ENCODE measurements at regions not wholly inside any gene's neighbourhood (a gene's known extent, or its start where the extent isn't known, plus 50 kb on each side); places are given as distances from the start of the nearest gene placed in this dataset.

DNA sequence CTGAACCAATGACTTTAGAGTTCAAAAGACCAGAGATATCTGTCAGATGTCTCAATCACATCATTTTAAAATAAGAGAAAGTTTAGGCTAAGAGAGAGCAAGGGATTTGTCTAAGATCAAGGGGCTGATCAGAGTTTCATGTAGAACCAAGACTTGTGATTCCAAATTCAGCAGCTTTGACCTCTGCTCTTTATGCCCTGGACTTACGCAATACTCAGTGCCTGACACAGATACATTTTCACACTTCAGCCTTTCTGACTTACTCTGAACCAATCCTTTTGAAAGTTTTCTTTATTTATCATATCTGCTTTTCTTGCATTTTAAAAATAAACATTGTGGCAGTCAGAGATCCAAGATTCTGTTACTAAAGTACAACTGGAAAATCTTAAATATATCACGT is 428.0 kb downstream of the PLPP3 start:
- DNase-seq (ENCODE audit: low spot score) = no peak

DNA sequence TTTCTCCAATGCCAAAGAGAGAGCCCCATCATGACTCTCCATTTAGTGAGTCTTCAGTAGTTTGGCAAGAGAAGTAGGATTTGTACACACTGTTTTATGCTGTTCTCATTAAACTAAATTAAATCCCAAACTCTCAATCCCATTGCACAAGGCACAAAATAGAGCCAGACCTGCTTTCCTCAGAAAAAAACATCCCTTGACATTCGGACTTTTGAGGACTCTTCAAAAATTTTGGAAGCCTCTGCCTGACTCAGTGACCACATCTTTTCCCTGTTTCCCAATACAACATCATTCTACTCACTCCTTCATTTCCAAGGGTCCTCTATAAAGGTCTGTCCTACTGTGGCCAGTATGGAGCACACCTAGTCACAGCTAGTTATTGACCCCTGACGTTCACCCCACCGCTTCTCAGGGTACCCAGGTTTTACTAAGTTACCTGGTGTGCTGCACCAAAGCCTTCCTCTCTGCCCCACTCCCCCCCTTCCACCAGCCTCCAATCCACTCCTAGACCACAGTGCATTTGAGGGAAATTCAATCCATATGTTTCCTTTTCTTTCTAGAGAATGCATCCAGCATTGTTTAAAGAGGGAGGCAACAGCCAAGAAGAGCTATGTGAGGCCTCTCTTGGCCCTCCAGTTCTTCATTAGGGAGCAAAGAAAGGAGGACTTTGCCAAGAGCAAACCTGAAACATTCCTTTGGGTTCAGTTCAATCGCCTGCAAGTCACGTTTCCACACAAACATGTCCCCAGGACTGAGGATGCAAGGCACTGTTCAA is 428.7 kb downstream of the PLPP3 start:
- DNase-seq (ENCODE audit: low spot score) = no peak

DNA sequence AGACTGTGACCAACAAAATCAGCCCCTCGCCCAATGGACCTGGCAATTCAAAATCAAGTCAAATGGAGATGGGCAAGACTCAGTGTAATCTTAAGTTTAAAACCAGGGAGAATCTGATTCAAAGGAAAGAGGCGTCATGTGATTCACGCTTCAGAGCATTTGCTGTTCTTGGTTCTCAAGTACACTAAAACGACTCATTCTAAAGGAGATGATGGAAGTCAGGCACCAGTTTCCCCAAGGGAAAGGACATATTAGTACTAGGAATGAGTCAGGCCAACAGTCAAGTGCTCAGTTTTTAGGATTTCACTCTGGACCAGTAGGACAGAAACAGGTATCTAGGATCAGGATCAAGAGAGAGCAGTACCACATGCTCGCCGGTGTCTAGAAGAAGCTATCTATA is 429.6 kb downstream of the PLPP3 start:
- DNase-seq (ENCODE audit: low spot score) = no peak

DNA sequence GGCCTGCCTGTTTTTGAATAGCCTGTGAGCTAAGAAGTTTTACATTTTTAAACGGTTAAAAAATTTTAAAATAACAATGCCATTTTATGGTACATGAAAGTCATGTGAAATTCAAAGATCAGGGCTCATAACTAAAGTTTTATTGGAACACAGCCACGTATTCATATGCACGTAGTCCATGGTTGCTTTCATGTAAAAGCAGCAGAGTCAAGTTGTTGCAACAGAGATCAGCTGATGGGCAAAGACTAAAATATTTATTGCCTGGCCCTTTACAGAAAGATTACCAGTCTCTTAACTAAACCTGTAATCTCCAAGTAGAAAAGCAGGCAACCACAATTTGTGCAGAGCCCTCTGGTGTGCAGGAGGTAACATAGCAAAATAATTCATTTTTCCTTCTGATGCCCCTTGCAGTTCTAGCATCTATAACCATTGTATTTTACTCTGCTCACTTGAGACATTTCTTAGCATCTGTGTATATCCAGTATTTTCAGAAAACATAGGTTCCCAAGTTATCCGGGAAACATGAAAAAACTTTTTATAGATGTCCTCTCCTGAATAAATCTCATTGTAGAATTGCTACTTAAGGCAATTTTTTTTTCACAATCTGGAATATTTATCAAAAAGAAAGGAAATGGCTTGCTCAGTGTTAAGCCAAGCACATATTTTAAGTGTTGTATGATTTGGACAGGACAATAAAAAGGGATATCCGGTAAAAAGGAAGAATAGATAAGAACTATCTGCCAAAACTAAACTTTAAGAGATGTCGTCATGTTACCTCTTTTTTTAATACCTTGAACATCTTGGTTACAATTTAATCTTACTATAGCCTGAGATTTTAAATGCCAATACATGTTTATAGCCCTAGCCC is 430.8 kb downstream of the PLPP3 start:
- DNase-seq (ENCODE audit: low spot score) = no peak

DNA sequence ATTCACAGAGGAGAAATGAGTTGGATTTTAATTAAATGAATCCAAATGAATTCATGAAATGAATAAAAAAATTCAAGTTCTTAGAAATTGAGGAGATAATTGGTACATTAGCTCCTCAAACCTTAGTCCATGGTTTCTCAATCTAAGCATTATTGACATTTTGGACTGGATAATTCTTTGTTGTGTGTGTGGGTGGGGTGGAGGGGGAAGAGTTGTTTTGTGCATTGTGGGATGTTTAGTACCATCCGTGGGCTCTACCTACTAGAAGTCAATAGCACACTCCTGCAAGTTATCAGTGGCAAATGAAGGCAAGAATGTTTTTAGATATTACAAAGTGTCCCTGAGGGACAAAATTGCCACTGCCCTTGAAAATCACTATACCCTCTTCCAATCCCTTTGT is 431.9 kb downstream of the PLPP3 start:
- DNase-seq (ENCODE audit: low spot score) = no peak

DNA sequence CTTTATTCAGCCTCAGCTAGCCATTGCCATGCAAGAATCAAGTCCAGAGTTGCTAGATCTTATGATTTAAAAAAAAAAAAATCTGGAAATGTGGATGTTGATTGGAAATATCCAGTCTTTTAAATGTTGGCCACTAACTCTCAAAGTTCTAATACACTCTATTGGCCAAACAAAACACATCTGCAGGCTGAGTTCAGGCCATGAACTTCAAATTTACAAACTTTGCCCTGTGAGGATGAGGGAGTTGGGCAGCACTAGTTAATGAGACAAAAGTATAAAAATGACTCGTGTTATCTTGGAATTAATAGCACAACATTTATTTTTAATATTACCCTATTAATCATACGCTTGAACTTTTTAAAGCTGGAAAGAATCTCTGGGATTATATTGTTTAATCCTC is 432.3 kb downstream of the PLPP3 start:
- no peak for DNase-seq (ENCODE audit: low spot score)

DNA sequence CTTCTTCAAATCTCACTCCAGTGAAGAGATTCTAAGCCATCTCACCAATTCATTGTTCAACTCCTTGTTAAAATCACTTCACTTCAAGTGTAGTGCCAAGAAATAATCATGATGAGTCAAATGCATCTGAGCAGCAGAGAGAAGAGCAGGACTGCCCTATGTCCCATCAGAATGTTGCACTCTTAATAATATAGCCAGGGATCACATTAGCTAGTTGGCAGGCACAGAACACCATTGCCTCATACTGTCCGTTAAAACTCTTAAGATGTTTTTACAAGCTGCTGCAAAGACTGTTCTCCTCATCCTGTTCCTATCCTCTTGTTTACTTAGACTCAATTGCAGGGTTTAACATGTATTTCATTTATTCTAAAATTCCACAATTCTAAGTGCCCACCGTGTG is 432.9 kb downstream of the PLPP3 start:
- no peak for DNase-seq (ENCODE audit: low spot score)

DNA sequence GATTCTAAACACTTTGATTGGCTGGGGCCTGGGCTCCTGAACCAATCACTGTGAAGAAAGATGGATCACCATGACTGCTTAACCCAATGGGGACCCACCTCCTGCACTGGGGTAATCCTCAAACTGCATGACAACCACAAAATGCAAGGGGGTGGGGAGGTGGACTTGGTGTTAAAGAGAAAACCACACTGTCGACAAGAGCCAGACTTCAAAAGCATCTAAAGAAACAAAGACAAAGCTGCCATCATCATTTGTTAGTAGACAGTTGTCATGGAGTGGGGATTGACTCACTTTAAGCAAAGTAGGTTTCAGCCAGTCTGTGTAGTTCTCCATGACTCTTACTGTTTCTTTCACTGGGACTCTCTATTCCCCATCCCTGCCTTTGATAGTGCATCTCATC is 433.8 kb downstream of the PLPP3 start:
- no peak for DNase-seq (ENCODE audit: low spot score)

DNA sequence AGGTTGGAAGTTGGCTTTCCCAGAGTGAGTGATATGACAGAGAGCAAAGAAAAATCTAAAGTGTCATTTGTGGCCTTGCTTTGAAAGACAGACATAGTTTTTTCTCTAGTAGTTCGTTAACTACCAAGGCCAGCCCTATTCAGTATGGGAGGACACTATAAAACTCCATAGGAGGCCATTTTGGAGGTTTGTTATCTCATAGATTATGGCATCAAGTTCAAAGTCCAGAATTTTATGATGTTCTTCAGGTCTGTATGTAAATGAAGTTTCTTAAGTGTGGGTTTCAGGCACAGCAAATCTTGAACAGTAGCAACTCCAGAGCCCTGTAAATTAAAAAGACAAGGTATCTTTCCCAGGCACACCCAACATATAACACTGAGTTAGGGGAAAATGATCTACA is 437.1 kb downstream of the PLPP3 start:
- no peak for DNase-seq (ENCODE audit: low spot score)

DNA sequence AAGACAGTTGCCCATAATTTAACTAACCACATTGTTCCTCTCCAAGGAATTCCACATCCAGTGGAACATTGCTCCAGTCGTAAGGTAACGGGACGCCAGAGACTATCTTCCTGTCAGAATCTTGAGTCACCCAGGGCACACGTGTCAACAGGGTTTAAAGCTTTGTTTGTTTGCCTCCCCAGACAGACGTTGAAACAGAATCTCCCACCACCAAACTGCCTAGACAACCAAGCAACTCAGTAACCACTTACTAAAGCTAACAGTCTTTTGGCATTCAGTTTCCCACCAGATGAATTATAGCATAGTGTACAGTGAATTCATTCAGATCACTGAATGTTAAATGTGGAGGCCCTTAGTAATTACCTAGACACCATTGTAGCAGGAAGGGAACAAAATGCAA is 439.5 kb downstream of the PLPP3 start:
- no peak for DNase-seq (ENCODE audit: low spot score)

DNA sequence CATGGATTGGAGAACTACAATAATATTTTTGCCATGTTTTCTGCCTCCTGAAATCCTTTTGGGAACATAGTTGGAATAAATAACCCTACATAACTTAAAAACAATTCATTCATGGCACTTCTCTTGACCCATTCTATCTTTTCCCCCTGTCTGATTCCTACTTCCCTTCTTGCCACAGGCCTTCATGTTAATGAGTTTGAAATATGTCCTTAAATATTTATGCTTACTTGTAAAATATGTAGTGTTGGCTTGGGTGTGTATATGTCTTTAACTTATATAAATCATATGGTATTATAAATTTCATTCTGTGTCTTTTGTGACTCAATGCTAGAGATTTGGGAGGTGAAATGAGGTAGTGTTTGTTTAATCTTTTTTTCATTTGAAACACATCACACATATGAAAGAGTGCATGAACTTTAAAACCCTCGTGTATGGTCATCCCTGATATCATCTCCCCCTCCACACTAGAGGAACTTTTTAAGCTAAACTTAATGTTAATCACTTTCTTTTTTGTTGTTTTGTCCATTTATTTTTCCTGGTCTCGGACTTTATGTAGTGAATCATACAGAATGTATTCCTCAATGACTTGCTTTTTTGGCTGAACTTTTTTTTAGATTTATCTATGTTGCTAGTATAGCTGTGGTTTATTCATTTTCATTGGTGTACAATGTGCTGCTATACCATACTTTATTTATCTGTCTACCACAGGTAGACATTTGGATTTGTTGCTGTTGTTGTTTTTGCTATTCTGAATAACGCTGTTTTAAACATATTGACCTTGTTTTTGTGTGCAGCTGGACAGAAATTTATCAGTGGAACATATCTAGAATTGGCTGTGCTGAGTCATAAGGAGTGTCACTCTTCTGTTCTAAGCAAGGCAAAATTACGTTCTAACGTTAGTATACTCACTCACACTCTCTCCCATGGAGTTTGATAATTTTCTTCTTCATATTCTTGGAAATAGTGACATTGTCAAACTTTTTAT is 441.6 kb downstream of the PLPP3 start:
- DNase-seq (ENCODE audit: low spot score) = peak; percentile 6

DNA sequence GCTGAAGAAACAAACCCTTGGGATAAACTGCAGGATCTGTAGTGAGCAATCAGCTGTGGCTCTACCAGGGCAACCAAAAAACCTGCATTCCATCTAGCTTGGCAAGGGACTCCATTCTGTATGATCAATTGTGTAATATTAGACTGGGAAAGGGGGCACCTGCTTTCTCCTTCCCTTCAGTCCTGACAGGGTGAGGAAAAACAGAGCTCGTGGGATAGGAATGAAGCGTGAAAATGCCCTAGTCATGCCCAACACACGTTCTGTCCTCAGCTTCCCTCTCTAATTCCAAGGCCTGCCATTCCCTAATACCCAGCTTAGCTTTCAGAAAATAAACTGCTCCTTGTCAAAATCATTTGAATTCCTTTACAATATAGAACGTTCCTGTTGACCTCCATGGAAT is 442.3 kb downstream of the PLPP3 start:
- DNase-seq (ENCODE audit: low spot score) = no peak

DNA sequence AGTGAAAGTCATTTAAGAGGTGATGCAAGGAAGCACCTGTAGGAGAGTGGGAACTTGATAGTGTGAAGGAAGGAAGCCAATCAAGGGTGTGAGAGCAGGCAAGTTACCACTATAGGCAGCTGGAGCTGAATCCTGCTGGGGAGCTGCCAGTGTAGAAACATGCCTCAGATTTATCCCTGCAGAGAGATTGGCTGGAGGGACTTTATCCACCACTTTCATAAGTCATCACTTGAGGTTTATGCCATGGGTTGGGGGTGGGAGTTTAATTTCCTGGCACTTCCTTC is 443.6 kb downstream of the PLPP3 start:
- DNase-seq (ENCODE audit: low spot score) = no peak

DNA sequence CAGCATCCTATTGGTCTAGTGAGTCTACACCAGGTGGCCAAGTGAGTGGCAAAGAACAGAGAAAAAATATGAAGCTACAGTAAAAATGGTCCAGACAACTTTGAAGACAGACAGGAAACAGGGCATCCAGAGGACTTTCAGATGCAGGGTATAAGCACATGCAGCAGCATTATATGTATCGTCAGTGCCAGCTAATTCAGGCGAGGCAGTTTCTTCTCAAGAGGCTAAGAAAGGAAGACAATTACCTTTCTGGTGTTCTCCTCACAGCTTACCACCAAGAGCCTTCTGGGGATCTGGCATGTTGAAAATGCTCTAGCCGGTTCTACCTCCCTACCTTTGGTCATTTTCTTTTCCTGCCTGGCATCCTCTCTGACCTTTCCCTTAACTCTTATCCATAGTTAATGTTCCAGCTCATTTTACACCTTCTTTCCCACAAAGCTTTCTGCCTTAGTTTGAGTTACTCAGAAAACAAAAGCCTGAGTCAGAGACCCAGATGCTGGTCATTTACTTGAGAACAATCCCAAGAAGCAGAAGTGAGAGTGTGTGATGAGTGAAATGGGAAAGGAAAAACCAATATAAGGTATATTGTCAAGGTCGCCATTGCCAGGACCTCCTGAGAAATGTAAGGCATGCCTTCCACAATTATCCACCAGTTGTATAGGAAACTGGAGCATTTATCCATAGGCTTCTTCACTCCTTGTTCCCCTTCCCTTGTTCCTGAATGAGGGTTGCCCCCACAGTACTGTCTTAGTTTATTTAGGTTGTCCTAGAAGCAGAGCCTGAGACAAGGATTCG is 444.1 kb downstream of the PLPP3 start:
- no peak for DNase-seq (ENCODE audit: low spot score)

DNA sequence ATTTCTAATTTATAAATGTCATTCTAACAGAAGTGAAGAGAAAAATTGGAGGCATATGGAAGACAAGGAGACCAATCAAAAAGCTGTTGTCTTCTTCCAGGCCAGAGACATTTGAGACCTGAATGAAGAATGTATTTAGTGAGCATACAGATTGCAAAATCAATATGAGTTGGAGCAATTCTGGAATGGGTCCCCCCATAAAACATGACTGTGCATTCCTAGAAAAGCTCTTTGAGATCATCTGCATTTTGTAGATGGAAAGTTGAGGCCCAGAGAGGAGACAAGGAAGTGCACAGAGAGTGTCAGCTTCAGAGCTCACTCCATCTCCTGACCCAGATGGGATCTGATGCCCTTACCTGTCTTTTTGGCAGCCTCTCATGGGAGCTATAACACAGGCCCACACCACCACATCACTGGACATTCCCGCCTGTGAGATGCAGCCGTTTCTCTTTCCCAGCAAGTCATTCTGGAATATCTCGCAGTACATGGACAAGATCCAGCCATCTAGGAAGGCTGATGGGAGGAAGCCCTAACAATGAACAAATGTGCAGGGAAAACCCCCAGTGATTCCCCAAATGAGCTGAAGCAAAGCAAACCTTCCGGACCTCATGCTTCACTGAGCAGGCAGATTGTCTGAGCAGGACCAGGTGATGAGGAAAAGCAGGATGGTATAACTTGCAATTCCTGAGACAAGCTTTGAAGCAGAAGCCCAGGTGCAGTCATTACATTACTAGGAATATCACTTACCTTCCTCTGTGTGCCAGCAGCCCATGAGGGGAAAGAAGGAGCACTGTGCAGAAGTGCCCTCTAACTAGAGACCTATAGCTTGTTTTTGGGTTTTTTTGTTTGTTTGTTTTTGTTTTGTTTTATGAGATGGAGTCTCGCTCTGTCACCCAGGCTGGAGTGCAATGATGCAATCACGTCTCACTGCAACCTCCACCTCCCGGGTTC is 445.6 kb downstream of the PLPP3 start:
- no peak for DNase-seq (ENCODE audit: low spot score)

DNA sequence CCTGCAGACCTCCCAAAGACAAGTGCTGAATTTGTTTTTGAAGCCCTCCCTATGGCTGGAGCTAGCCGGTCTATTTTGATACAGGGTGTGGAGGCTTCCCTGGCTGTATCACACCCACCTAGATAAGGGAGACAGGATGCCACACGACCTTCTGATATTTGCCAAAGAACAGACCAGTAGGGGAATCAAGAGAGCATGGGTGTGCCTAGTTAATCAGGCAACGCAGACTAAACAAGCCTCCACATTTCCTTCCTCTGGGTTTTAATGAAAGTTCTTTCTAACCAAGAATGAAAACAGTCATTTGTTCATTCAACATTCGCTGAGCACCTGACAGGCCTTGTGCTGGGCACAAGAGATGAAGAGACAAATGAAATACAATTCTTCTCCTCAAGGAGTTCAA is 446.8 kb downstream of the PLPP3 start:
- DNase-seq (ENCODE audit: low spot score) = peak; percentile 13

DNA sequence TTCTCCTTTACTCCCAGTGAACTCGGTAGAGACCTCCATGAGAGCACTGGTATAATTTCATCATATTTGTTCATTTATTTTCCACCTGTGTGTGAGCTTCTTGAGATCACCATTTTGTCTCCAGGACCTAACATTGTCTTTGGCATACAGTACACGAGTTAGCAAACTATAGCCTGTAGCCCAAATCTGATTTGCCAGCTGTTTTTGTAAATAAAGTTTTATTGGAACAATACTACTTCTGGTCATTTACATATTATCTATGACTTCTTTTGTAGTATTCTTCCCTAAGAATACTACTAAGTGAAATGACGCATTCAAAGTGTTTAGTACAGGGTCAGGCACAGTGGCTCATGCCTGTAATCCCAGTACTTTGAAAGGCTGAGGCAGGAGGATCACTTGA is 449.5 kb downstream of the PLPP3 start:
- DNase-seq (ENCODE audit: low spot score) = no peak

DNA sequence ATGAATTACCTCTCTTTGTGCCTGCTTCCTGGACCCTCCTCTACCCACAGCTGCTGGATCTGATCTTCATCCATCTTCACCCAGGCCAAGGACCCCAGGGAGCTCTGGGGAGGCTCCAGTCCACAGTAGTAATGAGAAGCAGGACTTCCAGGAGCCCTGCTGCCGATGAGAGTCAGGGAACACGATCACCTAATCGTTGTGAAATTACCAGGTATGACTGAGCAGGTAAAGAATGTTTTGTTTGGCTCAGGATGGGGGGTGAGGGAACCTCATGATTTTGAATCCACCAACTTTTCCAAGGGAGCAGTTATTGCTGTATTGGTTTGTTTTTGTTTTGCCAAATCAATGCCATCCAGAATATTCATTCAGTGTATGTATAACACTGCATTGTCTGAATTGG is 454.0 kb downstream of the PLPP3 start:
- DNase-seq (ENCODE audit: low spot score) = no peak

DNA sequence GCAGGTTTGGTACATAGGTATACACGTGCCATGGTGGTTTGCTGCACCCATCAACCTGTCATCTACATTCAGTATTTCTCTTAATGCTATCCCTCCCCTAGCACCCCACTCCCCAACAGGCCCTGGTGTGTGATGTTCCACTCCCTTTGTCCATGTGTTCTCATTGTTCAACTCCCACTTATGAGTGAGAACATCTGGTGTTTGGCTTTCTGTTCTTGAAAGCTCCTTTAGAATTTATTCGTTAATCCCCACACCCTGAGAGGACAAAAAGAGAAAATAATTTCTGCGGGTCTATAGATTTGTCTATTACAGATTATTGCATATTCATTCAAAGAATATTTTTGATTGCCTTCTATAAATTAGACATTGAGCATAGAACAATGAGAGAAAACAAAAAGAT is 455.5 kb downstream of the PLPP3 start:
- DNase-seq (ENCODE audit: low spot score) = no peak

DNA sequence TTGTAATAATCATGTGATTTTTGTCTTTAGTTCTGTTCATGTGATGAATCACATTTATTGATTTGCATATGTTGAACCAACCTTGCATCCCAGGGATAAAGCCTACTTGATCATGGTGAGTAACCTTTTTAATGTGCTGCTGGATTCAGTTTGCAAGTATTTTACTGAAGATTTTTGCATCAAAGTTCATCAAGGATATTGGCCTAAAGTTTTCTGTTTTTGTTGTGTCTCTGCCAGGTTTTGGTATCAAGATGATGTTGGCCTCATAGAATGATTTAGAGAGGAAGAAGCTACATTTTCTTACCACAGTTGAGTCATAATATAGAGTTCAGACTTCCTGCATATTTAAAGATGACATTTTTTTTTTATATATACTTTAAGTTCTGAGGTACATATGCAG is 455.9 kb downstream of the PLPP3 start:
- no peak for DNase-seq (ENCODE audit: low spot score)

DNA sequence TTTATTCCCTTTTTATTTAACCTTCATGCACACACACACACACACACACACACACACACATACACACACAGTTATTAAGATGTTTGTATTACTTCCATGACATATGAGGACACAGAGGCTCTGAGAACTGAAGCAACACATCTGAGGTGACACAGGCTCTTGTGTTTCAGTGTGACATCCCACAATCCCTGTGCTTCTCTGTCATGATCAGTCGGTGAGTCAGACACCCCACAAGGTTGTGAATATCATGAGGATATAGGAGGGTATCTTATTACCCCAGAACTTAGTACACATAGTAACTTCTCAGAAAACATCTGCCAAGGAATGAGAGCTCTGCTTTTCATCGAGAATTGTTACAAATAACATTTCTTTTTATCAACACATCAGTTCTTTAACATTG is 459.3 kb downstream of the PLPP3 start:
- no peak for DNase-seq (ENCODE audit: low spot score)
